HUES64 (cell line): ENCODE measurements at regions not wholly inside any gene's neighbourhood (a gene's known extent, or its start where the extent isn't known, plus 50 kb on each side); places are given as distances from the start of the nearest gene placed in this dataset.
"Not testable (repeated sequence)": the region's sequence is repeated elsewhere in the genome, so short reads cannot be mapped to it uniquely, and the experiment has no call there.

Experiments used
- H3K27ac ChIP-seq: 2 replicates; pipeline ENCODE4 v1.7.0; 2013; ENCODE audit warnings: low read depth, low read length, inconsistent platforms
- H3K27me3 ChIP-seq: 2 replicates; pipeline ENCODE4 v1.6.1; 2013; ENCODE audit warnings: mild to moderate bottlenecking, low read length; ENCODE audit not compliant: insufficient read depth
- H3K36me3 ChIP-seq: 2 replicates; pipeline ENCODE4 v1.6.1; 2013; ENCODE audit warnings: mild to moderate bottlenecking, low read length; ENCODE audit not compliant: insufficient read depth
- H3K4me1 ChIP-seq: 2 replicates; pipeline ENCODE4 v1.6.1; 2013; ENCODE audit warnings: mild to moderate bottlenecking, low read length, moderate library complexity; ENCODE audit not compliant: insufficient read depth
- H3K4me3 ChIP-seq: 2 replicates; pipeline ENCODE4 v1.5.1; 2013; ENCODE audit warnings: mild to moderate bottlenecking, low read length, moderate library complexity
- H3K9ac ChIP-seq: 2 replicates; pipeline ENCODE4 v1.6.1; 2013; ENCODE audit warnings: mild to moderate bottlenecking, low read depth, low read length
- H3K9me3 ChIP-seq: 2 replicates; pipeline ENCODE4 v1.6.1; 2013; ENCODE audit warnings: low read depth, low read length; ENCODE audit not compliant: insufficient read depth
- WGBS: fragments of 150-250, 120-280 bp; methylation state at CpG from one replicate; pipeline ENCODE4 v1.1.7; 2013; ENCODE audit warnings: missing lambda C conversion rate; 5-methylcytosine and 5-hydroxymethylcytosine counted together

DNA sequence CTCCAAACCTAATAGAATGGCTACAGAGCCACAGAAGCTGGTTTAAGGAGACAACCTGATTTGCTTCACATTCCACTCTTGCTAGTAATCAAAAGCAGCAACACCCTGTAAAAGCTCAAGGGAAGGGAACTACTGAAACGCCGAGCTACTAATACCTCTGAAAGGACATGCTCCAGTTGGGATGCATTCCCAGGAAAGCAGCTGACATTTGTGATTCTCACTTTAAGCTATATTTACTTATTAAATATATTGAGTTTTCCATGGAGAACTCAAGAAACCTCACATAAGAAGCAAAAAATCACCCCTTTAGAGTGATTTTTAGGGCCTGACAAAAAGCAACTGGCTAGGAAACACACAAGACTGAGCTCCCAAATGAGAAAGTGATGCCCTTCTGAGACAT lies 1073.0 kb upstream of the FLRT2 start:
- H3K4me1 ChIP-seq: no peaks in the 10 kb centered on the region
- H3K4me3 ChIP-seq: no peak overlapping the region
- H3K27ac ChIP-seq: no peak overlapping the region
- H3K9ac ChIP-seq: no peak overlapping the region
- H3K36me3 ChIP-seq: no peaks in the 10 kb centered on the region
- WGBS: 91% methylated on average over 2 of the region's 2 CpGs
- H3K27me3 ChIP-seq: no peaks in the 10 kb centered on the region
- H3K9me3 ChIP-seq: no peaks in the 10 kb centered on the region

DNA sequence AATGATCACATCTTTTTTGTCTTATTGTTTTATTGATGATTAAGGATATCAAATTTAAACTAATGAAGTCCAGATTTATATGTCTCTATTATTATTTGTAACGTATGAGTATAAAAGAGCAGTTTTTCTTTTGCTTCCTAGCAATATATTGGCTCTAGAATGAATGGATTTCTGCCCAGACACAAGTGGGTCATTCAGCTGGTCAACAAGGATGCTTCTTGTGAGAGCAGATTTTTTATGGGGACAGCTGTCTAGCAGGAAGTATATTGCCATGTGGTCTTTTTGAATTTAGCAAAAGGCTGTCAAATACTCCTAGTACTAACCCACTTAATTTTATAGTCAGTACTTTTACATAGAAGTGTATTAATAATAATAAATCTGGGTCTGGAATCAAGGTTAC lies 1071.1 kb upstream of the FLRT2 start:
- Histone ChIP-seq H3K9me3 (no peaks in the 10 kb centered on the region), H3K4me3 (no peak overlapping the region), H3K36me3 (no peaks in the 10 kb centered on the region), H3K27me3 (no peaks in the 10 kb centered on the region), H3K4me1 (no peaks in the 10 kb centered on the region), H3K27ac (no peak overlapping the region), H3K9ac (no peak overlapping the region)
- WGBS: 90% methylated on average over 1 of the region's 1 CpG

DNA sequence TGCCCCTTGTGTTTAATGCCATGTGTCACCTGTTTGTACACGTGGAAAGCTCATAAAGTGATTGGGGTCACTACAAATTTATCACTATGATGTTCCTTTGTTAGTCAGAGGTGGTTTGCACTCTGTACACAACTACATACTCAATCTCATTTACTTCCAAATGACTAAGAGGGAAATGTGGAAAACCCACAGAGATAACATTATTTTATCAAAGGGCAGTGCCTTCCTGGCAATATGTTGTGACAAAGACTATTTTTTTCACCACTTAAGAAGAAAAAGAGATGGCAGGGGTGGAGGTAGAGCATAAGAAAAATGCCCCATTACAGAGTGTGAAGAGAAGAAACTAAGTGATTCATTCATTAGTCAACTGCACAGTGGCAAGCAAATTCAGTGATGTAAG lies 1064.1 kb upstream of the FLRT2 start:
- Histone ChIP-seq H3K4me3 (no peak overlapping the region), H3K36me3 (no peaks in the 10 kb centered on the region), H3K9ac (no peak overlapping the region), H3K27me3 (no peaks in the 10 kb centered on the region), H3K9me3 (no peaks in the 10 kb centered on the region), H3K4me1 (no peaks in the 10 kb centered on the region), H3K27ac (no peak overlapping the region)
- WGBS: 88% methylated on average over 1 of the region's 1 CpG

DNA sequence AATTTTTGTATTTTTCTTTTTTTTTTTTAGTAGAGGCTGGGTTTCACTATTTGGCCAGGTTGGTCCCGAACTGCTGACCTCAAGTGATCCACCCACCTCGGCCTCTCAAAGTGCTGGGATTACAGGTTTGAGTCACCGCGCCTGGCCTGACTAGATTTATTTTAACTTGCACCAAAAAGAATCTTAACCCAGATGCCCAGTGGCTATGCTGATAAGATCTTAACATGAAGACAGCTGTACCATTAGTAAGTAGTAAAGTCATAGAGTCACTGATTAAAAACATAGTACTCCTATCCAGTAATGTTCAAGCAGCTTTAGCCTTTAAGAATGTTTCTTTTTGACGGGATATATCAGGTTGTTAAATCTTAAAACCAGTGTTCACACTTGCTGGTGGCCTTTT lies 1061.8 kb upstream of the FLRT2 start:
- Histone ChIP-seq H3K27me3 (no peaks in the 10 kb centered on the region), H3K36me3 (no peaks in the 10 kb centered on the region), H3K27ac (no peak overlapping the region), H3K9ac (no peak overlapping the region), H3K9me3 (no peaks in the 10 kb centered on the region), H3K4me1 (no peaks in the 10 kb centered on the region), H3K4me3 (no peak overlapping the region)
- WGBS: 77% methylated on average over 5 of the region's 5 CpGs

DNA sequence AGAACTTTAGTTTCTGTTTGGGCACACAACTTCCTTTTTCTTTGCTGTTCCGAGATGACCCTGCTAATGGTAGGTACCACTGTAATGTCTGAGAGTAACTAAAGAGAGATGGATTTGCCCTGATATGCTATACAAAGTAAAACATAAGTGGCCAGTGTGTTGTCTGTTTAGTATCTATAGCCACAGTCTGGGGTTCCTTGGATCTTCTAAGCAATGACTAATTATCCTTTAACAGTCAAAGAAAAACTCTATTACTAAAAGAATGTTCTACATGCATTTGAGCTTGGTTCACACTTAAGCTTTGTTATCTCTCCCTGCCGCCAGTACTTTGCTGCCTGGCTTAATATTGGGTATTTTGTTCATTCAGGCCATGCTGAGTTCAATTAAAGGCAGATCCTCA lies 1051.9 kb upstream of the FLRT2 start:
- H3K36me3 ChIP-seq: no peaks in the 10 kb centered on the region
- 87% methylated on average over 2 of the region's 2 CpGs for WGBS
- no peak overlapping the region for H3K27ac ChIP-seq
- no peaks in the 10 kb centered on the region for H3K9me3 ChIP-seq
- no peaks in the 10 kb centered on the region for H3K27me3 ChIP-seq
- H3K9ac ChIP-seq: no peak overlapping the region
- no peak overlapping the region for H3K4me3 ChIP-seq
- peaks cover 14% of the 10 kb centered on the region for H3K4me1 ChIP-seq

DNA sequence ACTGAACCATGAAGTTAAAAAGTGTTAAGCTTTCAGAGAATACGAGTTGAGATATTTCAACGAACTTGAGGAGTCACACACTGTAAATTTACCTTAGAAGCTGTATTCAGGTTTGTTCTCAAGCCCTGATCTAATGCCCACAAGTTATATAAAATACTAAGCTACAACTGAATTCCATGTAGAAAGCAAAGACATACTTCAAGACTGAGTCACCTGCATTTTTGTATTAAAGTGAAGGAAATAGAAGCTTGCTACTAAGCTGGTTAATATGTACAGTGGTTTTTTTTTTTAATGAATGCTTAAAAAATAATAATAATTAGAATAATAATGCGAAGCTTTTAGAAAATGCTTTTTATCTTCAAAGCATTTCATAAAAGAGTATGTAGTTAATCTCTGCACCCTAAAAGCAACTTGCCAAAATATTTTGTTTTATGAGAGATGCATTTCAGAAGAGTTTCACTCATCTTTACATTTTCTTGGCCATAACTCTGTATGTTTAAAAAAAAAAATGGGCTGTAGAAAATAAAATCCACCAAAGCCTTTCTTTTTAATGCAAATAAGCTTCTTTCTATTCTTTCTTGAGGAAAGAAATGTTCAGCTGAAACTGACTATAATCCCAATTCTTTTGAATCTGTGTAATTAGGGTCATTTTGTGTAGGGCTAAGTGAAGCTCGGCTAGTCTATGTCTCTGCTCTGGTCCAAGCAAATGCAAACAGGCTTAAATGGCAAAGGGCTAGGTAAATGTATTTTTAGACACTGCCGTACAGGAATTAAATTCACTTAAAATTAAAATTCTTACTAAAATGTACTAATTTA lies 1047.5 kb upstream of the FLRT2 start:
- Histone ChIP-seq H3K9ac (no peak overlapping the region), H3K27ac (no peak overlapping the region), H3K36me3 (no peaks in the 10 kb centered on the region), H3K4me1 (peaks cover 18% of the 10 kb centered on the region), H3K9me3 (no peaks in the 10 kb centered on the region), H3K4me3 (no peak overlapping the region), H3K27me3 (no peaks in the 10 kb centered on the region)
- WGBS: 100% methylated on average over 3 of the region's 5 CpGs

DNA sequence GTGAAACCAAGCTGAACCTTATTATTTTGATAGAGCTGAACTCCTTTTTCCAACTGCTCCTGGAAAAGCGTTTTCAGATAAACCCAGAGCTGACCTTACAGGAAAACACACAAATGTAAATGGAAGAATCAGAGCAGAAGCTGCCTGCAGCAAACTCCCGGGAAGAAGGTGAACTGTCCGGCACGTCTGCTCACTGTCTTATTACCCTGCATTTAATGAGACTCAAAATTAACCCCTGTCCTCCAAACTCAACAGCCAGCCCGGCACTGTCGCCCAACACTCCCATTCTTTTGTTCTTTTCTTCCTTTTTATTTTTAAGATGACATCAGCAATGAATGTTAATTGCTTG lies 1046.9 kb upstream of the FLRT2 start:
- Histone ChIP-seq H3K27me3 (no peaks in the 10 kb centered on the region), H3K9me3 (no peaks in the 10 kb centered on the region), H3K36me3 (no peaks in the 10 kb centered on the region), H3K27ac (no peak overlapping the region), H3K9ac (no peak overlapping the region), H3K4me3 (no peak overlapping the region), H3K4me1 (peaks cover 18% of the 10 kb centered on the region)
- WGBS: 81% methylated on average over 6 of the region's 6 CpGs

DNA sequence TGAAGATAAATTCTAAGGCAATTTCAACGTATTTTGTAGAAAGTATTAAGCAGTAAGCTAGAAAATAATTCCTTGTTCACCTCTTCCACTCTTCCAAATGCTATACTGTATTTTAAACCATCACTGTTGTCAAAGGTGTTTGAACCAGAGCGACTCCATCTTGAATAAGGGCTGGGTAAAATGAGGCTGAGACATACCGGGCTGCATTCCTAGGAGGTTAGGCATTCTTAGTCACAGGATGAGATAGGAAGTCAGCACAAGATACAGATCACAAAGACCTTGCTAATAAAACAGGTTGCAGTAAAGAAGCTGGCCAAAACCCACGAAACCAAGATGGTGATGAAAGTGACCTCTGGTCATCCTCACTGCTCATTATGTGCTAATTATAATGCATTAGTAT lies 1045.7 kb upstream of the FLRT2 start:
- not testable (repeated sequence) for H3K4me3 ChIP-seq, H3K9me3 ChIP-seq, H3K27me3 ChIP-seq, H3K27ac ChIP-seq, H3K36me3 ChIP-seq, H3K9ac ChIP-seq
- H3K4me1 ChIP-seq: peaks cover 18% of the 10 kb centered on the region
- 96% methylated on average over 4 of the region's 4 CpGs for WGBS

DNA sequence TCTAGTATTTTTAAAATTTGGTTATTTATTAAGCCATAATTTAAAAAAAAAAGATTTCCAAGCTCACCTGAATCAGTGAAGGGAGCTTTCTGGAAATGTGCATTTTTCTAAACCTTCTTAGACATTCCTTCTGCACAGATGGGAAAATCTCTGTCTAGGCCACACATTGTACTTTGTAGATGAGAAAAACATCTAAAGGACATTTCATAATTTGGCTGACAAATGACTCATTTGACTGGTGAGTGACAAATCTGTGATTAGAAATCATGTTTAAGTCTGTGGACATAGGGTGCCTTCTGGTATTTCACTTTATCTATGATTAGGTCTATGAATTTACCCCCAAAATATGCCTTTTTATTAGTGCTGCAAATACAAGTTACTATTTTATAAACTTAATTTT lies 1044.9 kb upstream of the FLRT2 start:
- no peak overlapping the region for H3K27ac ChIP-seq
- H3K9me3 ChIP-seq: no peaks in the 10 kb centered on the region
- H3K9ac ChIP-seq: no peak overlapping the region
- H3K27me3 ChIP-seq: no peaks in the 10 kb centered on the region
- H3K4me1 ChIP-seq: peaks cover 18% of the 10 kb centered on the region
- no peak overlapping the region for H3K4me3 ChIP-seq
- no peaks in the 10 kb centered on the region for H3K36me3 ChIP-seq

DNA sequence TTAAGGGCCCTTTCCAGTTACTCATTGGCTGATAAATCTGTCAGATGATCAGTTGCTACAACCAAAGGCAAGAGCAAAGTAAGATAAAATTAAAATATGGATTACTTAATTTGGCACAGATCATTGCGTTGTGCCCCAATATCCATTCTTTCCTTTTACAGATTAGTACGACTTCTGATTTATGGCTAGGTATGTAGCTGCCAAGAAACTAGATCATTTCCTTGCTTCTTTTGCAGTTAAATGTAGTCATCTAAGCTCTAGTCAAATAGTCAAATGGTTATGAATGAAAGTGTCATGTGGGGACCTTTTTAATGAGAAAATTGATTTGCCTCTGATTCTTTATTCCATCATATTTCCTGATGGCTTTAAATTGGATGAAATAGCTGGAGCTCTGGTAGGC lies 1039.9 kb upstream of the FLRT2 start:
- 100% methylated on average over 2 of the region's 2 CpGs for WGBS
- H3K9me3 ChIP-seq: no peaks in the 10 kb centered on the region
- H3K9ac ChIP-seq: no peak overlapping the region
- no peaks in the 10 kb centered on the region for H3K4me1 ChIP-seq
- H3K36me3 ChIP-seq: no peaks in the 10 kb centered on the region
- H3K4me3 ChIP-seq: no peak overlapping the region
- H3K27me3 ChIP-seq: no peaks in the 10 kb centered on the region
- no peak overlapping the region for H3K27ac ChIP-seq

DNA sequence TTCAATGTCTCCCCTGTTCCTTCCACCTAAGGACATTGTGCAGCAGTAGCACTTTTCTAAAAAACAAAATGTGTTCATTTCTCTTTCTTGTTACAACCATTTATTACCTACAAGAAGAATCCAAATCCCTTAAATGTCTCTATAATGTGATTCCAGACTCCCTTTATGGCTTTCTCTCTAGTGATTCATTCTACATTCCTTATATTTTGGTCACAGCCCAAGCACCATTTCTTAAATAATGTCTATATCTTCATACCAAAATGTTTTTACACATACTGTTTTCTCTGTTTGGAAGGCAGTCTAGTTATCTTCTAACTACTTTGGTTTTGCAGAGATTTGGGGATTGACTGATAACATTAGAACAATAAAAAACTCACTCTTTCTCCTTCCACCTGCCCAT lies 1037.3 kb upstream of the FLRT2 start:
- Histone ChIP-seq H3K27me3 (no peaks in the 10 kb centered on the region), H3K36me3 (no peaks in the 10 kb centered on the region), H3K9ac (no peak overlapping the region), H3K9me3 (no peaks in the 10 kb centered on the region), H3K4me3 (no peak overlapping the region), H3K27ac (no peak overlapping the region), H3K4me1 (no peaks in the 10 kb centered on the region)

DNA sequence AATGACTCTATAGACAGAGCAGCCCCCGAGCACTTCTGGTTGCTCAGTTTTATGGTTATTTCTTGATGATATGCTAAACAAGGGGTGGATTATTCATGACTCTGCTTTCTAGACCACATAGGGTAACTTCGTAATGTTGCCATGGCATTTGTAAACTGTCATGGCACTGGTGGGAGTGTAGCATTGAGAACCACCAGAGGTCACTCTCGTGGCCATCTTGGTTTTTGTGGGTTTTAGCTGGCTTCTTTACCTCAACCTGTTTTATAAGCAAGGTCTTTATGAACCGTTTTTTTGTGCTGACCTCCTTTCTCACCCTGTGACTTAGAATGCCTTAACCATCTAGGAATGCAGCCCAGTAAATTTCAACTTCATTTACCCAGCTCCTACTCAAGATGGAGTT lies 1036.2 kb upstream of the FLRT2 start:
- WGBS: 85% methylated on average over 4 of the region's 4 CpGs

More for the DNA sequence above, 1036.2 kb upstream of the FLRT2 start:
- no peaks in the 10 kb centered on the region for H3K36me3 ChIP-seq
- no peak overlapping the region for H3K4me3 ChIP-seq
- H3K9ac ChIP-seq: no peak overlapping the region
- H3K27me3 ChIP-seq: no peaks in the 10 kb centered on the region
- H3K4me1 ChIP-seq: no peaks in the 10 kb centered on the region
- no peaks in the 10 kb centered on the region for H3K9me3 ChIP-seq
- H3K27ac ChIP-seq: no peak overlapping the region
